ENCODE measurements at regions not wholly inside any gene's neighbourhood (a gene's known extent, or its start where the extent isn't known, plus 50 kb on each side); places are given as distances from the start of the nearest gene placed in this dataset.

- no peak overlapping the region for H3K4me3 ChIP-seq (ENCODE audit: low read depth, low read length)
- TF ChIP-seq CTCF (IDR thresholded peaks at IDR 0.05; ENCODE audit: low read depth, low read length, missing control alignments): no peak
- no peak for DNase-seq (ENCODE audit: low read depth)
Measured at GRCh38 chr3:41143421-41144031, 55.8 kb upstream of the CTNNB1 start.

- H3K4me3 ChIP-seq (ENCODE audit: low read depth, low read length): no peak overlapping the region
- no peak for TF ChIP-seq CTCF (IDR thresholded peaks at IDR 0.05; ENCODE audit: low read depth, low read length, missing control alignments)
- no peak for DNase-seq (ENCODE audit: low read depth)
Measured at GRCh38 chr3:41144631-41145030, 54.7 kb upstream of the CTNNB1 start.

DNA sequence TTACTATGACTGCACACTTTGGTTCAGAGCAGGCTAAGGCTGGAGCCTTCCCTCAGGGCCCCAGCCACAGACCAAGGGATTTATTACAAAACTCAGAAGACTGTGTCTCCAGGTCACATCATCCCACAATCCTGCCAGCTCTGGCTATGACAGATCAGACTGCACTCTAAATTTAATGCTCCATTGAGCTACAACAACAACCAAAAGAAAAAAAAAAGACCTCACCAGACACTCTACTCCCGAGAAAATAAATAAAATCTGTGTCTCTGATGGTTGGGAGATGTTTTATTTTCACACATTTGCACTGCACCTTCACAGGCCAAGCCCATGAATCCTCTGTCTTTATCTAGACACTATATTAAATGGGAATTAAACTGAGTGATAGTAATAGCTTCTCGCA lies 50.8 kb upstream of the CTNNB1 start:
- H3K4me3 ChIP-seq (ENCODE audit: low read depth, low read length): no peak overlapping the region
- TF ChIP-seq CTCF (IDR thresholded peaks at IDR 0.05; ENCODE audit: low read depth, low read length, missing control alignments): no peak
- no peak for DNase-seq (ENCODE audit: low read depth)

DNA sequence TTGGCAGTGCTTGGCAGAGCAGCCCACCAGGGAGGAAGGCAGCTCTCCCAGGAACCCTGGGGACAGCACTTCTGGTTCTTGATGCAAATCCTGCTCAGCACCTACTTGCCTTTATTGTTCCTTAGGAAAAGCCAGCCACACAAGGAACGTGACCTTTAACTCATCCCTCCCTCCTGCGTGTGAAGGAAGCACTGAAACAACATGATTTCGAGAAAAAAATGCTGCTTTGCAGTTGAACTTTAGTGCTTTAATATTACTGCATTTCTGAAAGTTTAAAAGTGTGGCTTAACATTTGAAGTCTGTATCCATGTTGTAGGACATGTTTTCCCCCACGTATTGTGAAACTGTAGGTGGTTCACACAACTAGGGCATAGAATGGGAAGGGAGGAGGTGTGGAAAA lies 50.4 kb upstream of the CTNNB1 start:
- no peak overlapping the region for H3K4me3 ChIP-seq (ENCODE audit: low read depth, low read length)
- DNase-seq (ENCODE audit: low read depth): no peak
- TF ChIP-seq CTCF (IDR thresholded peaks at IDR 0.05; ENCODE audit: low read depth, low read length, missing control alignments): no peak

Measured in GM12864 (cell line).